AG04450 (cell line): ENCODE measurements at regions not wholly inside any gene's neighbourhood (a gene's known extent, or its start where the extent isn't known, plus 50 kb on each side); places are given as distances from the start of the nearest gene placed in this dataset.
A peak's percentile ranks its signal among the peaks of the same experiment; 100 is the strongest.

Source experiments
- CTCF ChIA-PET: fragments of 300-600, 350-600 bp; formaldehyde crosslinking; extraction: SDS; loops from one replicate; lab custom pipeline; 2022; ENCODE audit warnings: antibody characterized with exemption, inconsistent platforms; lab: Charles Lee
- POLR2A ChIA-PET: fragments of 350-600 bp; formaldehyde crosslinking; extraction: SDS; loops from one replicate; lab custom pipeline; 2021; ENCODE audit warnings: antibody characterized with exemption, inconsistent platforms; lab: Yijun Ruan, JAX
- DNase-seq: peaks from one replicate; pipeline ENCODE4 v3.0.0-alpha.2; 2011; ENCODE audit warnings: low read depth, low spot score
- H3K27ac ChIP-seq: one replicate; pipeline ENCODE4 v1.5.1; 2012; ENCODE audit warnings: low read depth, low read length, control low read depth
- H3K27me3 ChIP-seq: one replicate; pipeline ENCODE4 v1.6.0; 2012; ENCODE audit warnings: low read length; ENCODE audit not compliant: control insufficient read depth, insufficient read depth
- H3K4me3 ChIP-seq: 2 replicates; pipeline ENCODE4 v1.5.1; 2011; ENCODE audit warnings: mild to moderate bottlenecking, low read depth, low read length, control low read depth
- H3K9me3 ChIP-seq: 2 replicates; pipeline ENCODE4 v1.5.1; 2012; ENCODE audit warnings: low read length; ENCODE audit not compliant: control insufficient read depth, insufficient read depth
- CTCF ChIP-seq: IDR thresholded peaks from 2 replicates; pipeline ENCODE4 v1.5.1; 2011; ENCODE audit warnings: low read depth, low read length, control low read depth, inconsistent platforms

GRCh38 chr6:148144917-148145521 lies 197.6 kb upstream of the SASH1 start:
- TF ChIP-seq CTCF = peak; percentile 94
- POLR2A ChIA-PET = interaction anchor here (0.6 kb wide), 2 partner anchors 194 to 1283 kb away, joined by 9 to 10 read pairs; no protein-coding TSS in a partner anchor
- CTCF ChIA-PET = interaction anchor here (0.6 to 2.9 kb wide), 31 partner anchors 9 to 762 kb away, joined by 3 to 19 read pairs (median 4); no protein-coding TSS in a partner anchor
- DNase-seq = peak; percentile 36
- Histone ChIP-seq H3K4me3 (no peak overlapping the region), H3K27me3 (no peaks in the 10 kb centered on the region), H3K27ac (no peak overlapping the region), H3K9me3 (no peaks in the 10 kb centered on the region)

GRCh38 chr6:148146717-148147462 lies 195.7 kb upstream of the SASH1 start:
- no peaks in the 10 kb centered on the region for H3K27me3 ChIP-seq
- no peak for TF ChIP-seq CTCF
- no peaks in the 10 kb centered on the region for H3K9me3 ChIP-seq
- DNase-seq = no peak
- no peak overlapping the region for H3K4me3 ChIP-seq
- H3K27ac ChIP-seq = no peak overlapping the region
- POLR2A ChIA-PET = interaction anchor here (0.6 kb wide), 1 partner anchor 319 kb away, joined by 7 read pairs; no protein-coding TSS in a partner anchor
- CTCF ChIA-PET = interaction anchor here (0.6 to 3.3 kb wide), 7 partner anchors 11 to 641 kb away, joined by 3 to 13 read pairs (median 5); no protein-coding TSS in a partner anchor

GRCh38 chr6:148147463-148147830 lies 195.2 kb upstream of the SASH1 start:
- no peak for TF ChIP-seq CTCF
- DNase-seq = no peak
- POLR2A ChIA-PET = no interaction called here
- Histone ChIP-seq H3K27me3 (no peaks in the 10 kb centered on the region), H3K9me3 (no peaks in the 10 kb centered on the region), H3K4me3 (no peak overlapping the region), H3K27ac (no peak overlapping the region)
- CTCF ChIA-PET = interaction anchor here (0.6 to 3.3 kb wide), 6 partner anchors 18 to 641 kb away, joined by 3 to 13 read pairs (median 4); no protein-coding TSS in a partner anchor

- ChIA-PET POLR2A (no interaction called here), CTCF (interaction anchor here (0.7 to 1.9 kb wide), 3 partner anchors 9 to 645 kb away, joined by 3 to 7 read pairs (median 4); no protein-coding TSS in a partner anchor)
- H3K27ac ChIP-seq = no peak overlapping the region
- DNase-seq = no peak
- H3K9me3 ChIP-seq = no peaks in the 10 kb centered on the region
- no peak overlapping the region for H3K4me3 ChIP-seq
- peaks cover 16% of the 10 kb centered on the region for H3K27me3 ChIP-seq
- no peak for TF ChIP-seq CTCF
These were observed 190.6 kb upstream of the SASH1 start for GRCh38 chr6:148151896-148152643.
